ENCODE measurements at regions not wholly inside any gene's neighbourhood (a gene's known extent, or its start where the extent isn't known, plus 50 kb on each side); places are given as distances from the start of the nearest gene placed in this dataset. TPM values are rescaled to one million over a fixed set of nuclear protein-coding genes. Genes with fewer than 3 reads are reported as not detected.

- Histone ChIP-seq H3K4me3 (ENCODE audit: low read length in 3 of 3) (no peak overlapping the region), H3K27me3 (ENCODE audit: control insufficient read depth in 3 of 3, insufficient read depth in 3 of 3, low read length in 3 of 3) (no peaks in the 10 kb centered on the region), H3K9ac (ENCODE audit: low read depth in 1 of 3, low read length in 3 of 3) (no peak overlapping the region), H3K27ac (ENCODE audit: low read depth, low read length) (no peak overlapping the region), H3K36me3 (ENCODE audit: control insufficient read depth in 3 of 3, insufficient read depth in 3 of 3, low read length in 3 of 3) (no peaks in the 10 kb centered on the region), H3K4me1 (ENCODE audit: control insufficient read depth in 3 of 3, insufficient read depth in 3 of 3, low read length in 3 of 3) (no peaks in the 10 kb centered on the region), H3K9me3 (ENCODE audit: control insufficient read depth in 3 of 3, low read length in 3 of 3) (no peaks in the 10 kb centered on the region)
Measured at GRCh38 chr4:110266136-110266535, 67.7 kb upstream of the ELOVL6 start.

- Histone ChIP-seq H3K27ac (ENCODE audit: low read depth, low read length) (no peak overlapping the region), H3K4me3 (ENCODE audit: low read length in 3 of 3) (no peak overlapping the region), H3K4me1 (ENCODE audit: control insufficient read depth in 3 of 3, insufficient read depth in 3 of 3, low read length in 3 of 3) (no peaks in the 10 kb centered on the region), H3K9me3 (ENCODE audit: control insufficient read depth in 3 of 3, low read length in 3 of 3) (no peaks in the 10 kb centered on the region), H3K9ac (ENCODE audit: low read depth in 1 of 3, low read length in 3 of 3) (no peak overlapping the region), H3K27me3 (ENCODE audit: control insufficient read depth in 3 of 3, insufficient read depth in 3 of 3, low read length in 3 of 3) (no peaks in the 10 kb centered on the region), H3K36me3 (ENCODE audit: control insufficient read depth in 3 of 3, insufficient read depth in 3 of 3, low read length in 3 of 3) (no peaks in the 10 kb centered on the region)
Measured at GRCh38 chr4:110265001-110265400, 66.6 kb upstream of the ELOVL6 start.

- Histone ChIP-seq H3K9ac (ENCODE audit: low read depth in 1 of 3, low read length in 3 of 3) (no peak overlapping the region), H3K4me3 (ENCODE audit: low read length in 3 of 3) (no peak overlapping the region), H3K36me3 (ENCODE audit: control insufficient read depth in 3 of 3, insufficient read depth in 3 of 3, low read length in 3 of 3) (no peaks in the 10 kb centered on the region), H3K4me1 (ENCODE audit: control insufficient read depth in 3 of 3, insufficient read depth in 3 of 3, low read length in 3 of 3) (no peaks in the 10 kb centered on the region), H3K9me3 (ENCODE audit: control insufficient read depth in 3 of 3, low read length in 3 of 3) (no peaks in the 10 kb centered on the region), H3K27ac (ENCODE audit: low read depth, low read length) (no peak overlapping the region), H3K27me3 (ENCODE audit: control insufficient read depth in 3 of 3, insufficient read depth in 3 of 3, low read length in 3 of 3) (no peaks in the 10 kb centered on the region)
Measured at GRCh38 chr4:110260299-110260698, 61.9 kb upstream of the ELOVL6 start.

- Histone ChIP-seq H3K27me3 (ENCODE audit: control insufficient read depth in 3 of 3, insufficient read depth in 3 of 3, low read length in 3 of 3) (no peaks in the 10 kb centered on the region), H3K4me3 (ENCODE audit: low read length in 3 of 3) (no peak overlapping the region), H3K9ac (ENCODE audit: low read depth in 1 of 3, low read length in 3 of 3) (no peak overlapping the region), H3K27ac (ENCODE audit: low read depth, low read length) (no peak overlapping the region), H3K36me3 (ENCODE audit: control insufficient read depth in 3 of 3, insufficient read depth in 3 of 3, low read length in 3 of 3) (no peaks in the 10 kb centered on the region), H3K9me3 (ENCODE audit: control insufficient read depth in 3 of 3, low read length in 3 of 3) (no peaks in the 10 kb centered on the region), H3K4me1 (ENCODE audit: control insufficient read depth in 3 of 3, insufficient read depth in 3 of 3, low read length in 3 of 3) (no peaks in the 10 kb centered on the region)
Measured at GRCh38 chr4:110250023-110250387, 51.6 kb upstream of the ELOVL6 start.

- H3K9me3 ChIP-seq (ENCODE audit: control insufficient read depth in 3 of 3, low read length in 3 of 3) = no peaks in the 10 kb centered on the region
- H3K27me3 ChIP-seq (ENCODE audit: control insufficient read depth in 3 of 3, insufficient read depth in 3 of 3, low read length in 3 of 3) = no peaks in the 10 kb centered on the region
Measured at GRCh38 chr4:110248831-110249253, 50.4 kb upstream of the ELOVL6 start.

More at GRCh38 chr4:110248831-110249253, 50.4 kb upstream of the ELOVL6 start:
- Histone ChIP-seq H3K9ac (ENCODE audit: low read depth in 1 of 3, low read length in 3 of 3) (no peak overlapping the region), H3K27ac (ENCODE audit: low read depth, low read length) (no peak overlapping the region), H3K4me3 (ENCODE audit: low read length in 3 of 3) (no peak overlapping the region), H3K36me3 (ENCODE audit: control insufficient read depth in 3 of 3, insufficient read depth in 3 of 3, low read length in 3 of 3) (no peaks in the 10 kb centered on the region), H3K4me1 (ENCODE audit: control insufficient read depth in 3 of 3, insufficient read depth in 3 of 3, low read length in 3 of 3) (no peaks in the 10 kb centered on the region)

Small RNAs in the stretch of these regions (small RNA-seq; reads per million reads assigned to genes)
- gene AC108145.1 (not detected), gene HSBP1P2 (not detected), gene RNU6-205P (not detected)
